Femur (tissue), 1 donor: ENCODE measurements at regions not wholly inside any gene's neighbourhood (a gene's known extent, or its start where the extent isn't known, plus 50 kb on each side); places are given as distances from the start of the nearest gene placed in this dataset.

Experiments used
- DNase-seq: peaks from one replicate; pipeline ENCODE4 v3.0.0-alpha.2; 2017

DNA sequence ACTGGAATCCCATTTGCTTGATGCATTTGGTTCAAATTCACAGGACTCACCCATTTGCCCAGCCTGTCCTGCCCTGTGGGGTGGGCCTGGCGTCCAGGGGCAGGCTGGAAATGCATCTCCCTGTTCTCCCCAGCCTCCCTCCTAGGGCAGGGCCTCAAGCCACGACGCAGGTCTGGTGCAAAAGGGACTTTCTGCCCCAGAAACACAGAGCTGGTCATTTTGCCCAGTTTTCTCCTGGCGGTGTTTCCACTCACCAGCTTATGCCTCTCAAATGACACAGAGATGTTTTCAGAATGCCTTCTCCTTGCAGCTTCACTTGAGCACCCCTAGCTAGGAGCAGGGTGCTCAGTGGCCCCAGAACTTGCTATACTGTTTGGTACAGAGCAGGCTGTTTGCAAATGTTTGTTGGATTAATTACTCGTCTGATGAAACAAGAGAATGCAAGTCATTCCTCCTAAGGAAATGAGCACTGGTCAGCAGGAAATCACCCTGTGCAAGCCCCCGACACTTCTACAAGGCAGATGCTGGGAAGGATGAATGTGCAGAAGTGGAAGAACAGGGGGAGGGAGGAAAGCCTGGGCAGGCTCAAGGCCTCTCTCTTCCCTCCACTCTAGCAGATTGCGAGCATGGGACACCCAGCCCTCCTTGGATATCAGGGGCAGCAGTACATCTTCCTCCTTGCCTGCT lies 164.3 kb upstream of the APCDD1 start:
- DNase-seq, result no peak

DNA sequence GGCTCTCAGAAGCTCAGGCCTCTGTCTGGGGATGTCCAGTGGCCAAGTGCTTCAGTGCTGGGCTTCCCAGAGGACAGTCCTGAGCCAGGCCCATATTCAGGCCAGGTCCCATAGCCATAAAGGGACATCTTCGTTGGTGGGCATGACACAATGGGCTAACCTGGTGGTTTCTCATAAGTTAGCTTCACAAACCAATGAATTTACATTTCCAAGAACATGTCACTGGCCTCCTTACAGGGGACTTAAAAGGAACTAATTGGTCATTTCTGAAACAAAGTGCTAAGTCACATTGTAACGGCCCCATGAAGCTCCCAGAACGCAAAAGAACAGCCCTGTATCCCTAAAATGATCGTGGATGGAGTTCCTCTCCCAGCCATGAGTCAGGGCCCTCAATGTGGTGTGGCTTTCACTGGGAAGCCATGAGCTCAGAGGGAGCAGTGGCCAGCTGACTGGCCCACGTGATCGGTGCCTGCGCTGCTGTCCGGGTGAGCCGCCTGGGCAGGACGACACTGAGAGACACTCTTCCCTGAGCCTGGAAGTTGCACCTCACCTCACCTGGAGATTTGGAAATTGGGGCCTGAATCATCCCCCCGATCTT lies 163.7 kb upstream of the APCDD1 start:
- DNase-seq, result no peak

DNA sequence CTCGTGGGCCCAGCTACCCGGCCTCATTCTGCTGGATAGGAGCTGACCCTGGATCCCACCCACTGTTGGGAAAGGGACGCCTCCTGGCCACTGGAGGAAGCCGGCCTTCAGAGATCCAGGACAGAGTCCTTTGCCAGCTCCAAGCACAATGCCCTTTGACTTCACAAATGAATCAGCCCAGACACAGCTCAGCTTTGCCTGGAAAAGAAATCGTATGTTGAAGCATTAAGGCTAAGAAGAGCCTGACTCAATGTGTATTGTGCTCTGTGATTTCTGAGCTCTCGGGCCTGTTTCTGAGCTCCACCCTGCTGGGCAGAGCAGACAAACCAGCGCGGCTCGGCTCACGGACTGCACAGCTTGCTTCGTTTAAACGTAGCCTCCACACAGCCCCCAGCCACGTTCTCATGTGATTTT lies 162.9 kb upstream of the APCDD1 start:
- DNase-seq, result no peak

DNA sequence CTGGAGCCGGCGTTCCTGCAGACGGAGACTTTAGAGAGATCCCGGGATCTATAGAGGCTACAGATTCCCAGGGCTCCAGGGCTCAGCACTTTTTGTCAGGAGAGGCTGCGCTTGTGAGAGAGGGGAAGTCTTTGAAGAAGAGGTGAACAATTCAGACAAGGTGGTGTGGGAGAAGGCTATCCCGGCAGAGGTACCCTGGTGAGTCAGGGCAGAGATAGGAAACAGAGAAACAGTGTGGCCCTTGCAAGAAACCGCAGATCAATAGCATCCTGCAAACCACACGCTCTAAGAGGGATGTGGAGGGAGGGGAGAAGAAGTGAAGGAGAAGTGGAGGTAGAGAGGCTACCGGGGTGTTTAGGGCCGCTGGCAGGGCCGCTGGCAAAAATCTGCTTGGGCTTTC lies 160.5 kb upstream of the APCDD1 start:
- no peak for DNase-seq

DNA sequence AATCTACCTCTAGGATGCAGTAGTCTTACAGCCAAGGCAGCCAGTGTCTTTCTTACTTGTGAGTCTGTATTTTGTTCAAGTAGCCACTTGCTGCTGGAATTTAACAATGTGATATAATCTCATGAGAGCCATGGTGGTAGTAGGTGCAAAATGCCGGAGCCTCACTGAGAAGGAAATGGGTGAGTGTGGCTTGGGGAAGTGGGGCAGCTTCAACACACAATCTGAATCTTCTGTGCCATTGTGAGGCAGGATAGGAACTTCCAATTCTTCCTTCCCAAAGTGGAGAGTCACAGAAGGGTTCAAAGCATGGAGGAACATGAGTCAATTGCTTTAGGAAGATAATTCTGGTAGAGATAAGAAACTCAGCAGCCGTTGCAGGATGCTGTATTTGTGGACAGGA lies 158.7 kb upstream of the APCDD1 start:
- DNase-seq, result no peak

DNA sequence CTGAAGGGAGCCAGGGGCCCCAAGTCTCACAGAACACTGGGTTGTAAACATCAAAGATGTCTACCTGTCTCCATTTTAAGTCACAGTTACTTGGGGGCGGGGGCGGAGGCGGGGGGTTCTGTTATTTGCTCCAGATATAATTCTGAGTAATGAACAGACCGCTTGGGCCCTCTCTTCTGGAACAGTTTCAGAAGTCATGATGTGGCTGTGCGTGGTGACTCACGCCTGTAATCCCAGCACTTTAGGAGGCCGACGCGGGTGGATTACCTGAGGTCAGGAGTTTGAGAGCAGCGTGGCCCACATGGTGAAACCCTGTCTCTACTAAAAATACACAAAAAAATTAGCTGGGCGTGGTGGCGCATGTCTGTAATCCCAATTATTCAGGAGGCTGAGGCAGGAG lies 157.9 kb upstream of the APCDD1 start:
- no peak for DNase-seq

DNA sequence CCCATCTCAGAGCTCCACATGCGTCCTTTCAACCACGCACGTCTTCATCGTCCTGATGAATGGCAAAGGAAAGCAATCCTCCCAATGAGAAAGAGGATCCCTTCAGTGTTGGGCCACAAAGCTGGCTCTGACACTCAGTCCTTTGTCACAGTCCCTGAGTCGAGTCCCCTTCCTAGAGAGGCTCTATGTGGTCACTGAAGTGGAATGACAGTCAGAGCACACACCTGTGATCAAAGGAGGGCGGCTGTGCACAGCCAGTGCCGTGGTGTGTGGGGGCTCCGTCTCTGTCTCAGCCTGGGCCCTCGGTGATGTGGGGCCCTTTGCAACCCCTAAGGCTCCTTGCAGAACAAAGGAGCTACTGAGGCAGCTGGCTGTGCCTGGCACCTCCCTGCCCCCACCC lies 157.3 kb upstream of the APCDD1 start:
- DNase-seq, result no peak

DNA sequence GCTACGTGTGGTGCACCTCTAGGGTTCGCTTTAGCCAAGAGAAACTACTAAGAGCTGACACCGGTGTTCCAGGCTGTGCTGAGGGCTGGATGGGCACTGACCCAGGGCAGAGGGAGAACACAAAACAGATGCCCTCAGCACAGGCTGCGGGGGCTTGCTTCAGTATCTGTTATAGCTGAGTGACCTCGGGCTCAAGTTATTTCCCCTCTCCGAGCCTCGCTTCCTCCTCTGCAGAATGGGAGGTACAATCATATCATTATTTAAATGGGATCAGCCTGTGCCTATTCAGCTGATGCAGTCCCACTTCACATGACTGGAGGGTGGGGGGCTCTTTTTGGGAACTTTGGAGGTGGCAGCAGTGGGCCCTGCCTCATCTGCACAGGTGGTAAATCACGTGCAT lies 156.1 kb upstream of the APCDD1 start:
- no peak for DNase-seq

DNA sequence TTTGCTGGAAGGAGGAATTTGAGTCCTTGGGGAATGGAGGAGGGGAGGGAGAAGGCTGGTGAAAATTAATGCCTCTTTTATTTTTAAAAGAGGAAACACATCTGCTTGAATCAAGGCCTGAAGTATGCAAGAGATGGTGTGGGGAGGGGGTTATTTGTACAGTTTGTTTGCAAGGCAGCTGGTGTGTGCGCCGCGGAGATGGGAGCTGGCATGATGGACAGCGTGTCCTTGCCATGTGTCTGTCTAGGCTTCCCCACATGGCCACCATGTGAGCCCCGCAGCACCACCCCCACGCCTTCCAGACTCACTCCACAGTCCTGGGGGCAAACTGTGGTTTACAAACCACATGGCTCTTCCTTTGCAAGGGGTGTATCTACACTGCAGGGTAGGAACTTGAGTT lies 154.8 kb upstream of the APCDD1 start:
- no peak for DNase-seq

DNA sequence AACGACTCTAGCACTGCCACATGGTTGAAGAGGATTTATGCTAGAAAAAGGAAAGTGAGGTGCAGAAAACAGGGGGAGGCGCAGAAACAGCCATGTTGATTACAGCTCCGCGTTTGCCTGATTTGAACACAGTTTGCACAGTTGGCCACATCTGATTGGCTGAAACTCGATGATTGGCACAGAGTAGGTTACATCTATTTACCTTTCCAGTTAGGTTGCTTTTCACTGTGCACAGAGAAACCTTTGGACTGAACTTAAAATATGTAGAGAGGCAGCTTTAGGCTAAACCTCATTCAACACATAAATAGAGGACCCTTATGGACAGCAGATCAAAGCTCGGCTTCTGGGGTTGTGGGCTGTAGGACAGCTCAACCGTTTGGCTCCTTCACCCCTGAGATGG lies 153.7 kb upstream of the APCDD1 start:
- DNase-seq, result no peak

DNA sequence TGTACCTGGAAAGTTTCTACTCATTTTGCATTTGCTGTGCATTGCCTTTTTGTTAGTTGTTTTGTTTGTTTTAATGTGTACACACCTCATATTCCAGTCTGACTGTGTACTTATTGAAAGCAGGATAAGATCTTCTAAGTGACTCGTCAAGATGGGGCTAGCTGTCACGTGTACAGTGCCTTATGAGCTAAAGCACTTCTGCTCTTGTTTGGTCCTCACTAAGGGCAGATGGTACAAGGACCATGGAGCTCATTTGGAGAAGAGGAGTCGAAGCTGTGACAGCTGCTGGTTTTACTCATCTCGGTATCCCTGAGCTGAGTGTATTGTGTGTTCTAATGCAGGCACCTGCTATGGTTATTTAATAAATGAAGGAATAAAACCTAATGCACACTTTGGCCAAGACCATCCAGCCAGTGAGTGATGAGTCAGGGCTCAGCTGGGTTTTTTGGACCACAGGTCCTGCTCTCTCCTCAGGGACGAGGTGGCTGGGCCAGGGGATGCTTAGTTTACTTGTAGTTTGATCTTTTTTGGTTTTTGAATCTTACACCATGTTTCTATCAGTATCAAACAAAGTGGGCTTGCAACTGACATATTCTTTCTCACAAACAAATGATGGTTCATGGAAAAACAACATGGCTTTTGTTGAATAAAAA lies 152.5 kb upstream of the APCDD1 start:
- DNase-seq, result no peak

DNA sequence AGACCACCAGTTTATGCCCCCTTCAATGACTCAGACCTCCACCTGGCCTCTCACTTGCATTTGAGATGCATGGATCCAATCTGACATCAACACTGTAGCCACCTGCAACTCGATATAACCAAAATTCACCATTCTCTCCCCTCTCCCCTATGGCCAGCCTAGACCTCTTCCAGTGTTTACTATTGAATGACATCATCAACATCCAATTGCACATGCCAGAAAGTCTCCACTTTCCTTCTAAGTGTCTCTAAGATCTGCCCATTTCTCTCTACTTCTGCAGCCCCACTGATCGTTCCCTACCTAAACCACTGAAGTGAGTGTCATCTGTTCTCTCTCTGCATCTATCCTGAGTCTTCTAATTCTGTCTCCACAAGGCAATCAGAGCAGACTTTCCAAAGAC lies 151.3 kb upstream of the APCDD1 start:
- no peak for DNase-seq

DNA sequence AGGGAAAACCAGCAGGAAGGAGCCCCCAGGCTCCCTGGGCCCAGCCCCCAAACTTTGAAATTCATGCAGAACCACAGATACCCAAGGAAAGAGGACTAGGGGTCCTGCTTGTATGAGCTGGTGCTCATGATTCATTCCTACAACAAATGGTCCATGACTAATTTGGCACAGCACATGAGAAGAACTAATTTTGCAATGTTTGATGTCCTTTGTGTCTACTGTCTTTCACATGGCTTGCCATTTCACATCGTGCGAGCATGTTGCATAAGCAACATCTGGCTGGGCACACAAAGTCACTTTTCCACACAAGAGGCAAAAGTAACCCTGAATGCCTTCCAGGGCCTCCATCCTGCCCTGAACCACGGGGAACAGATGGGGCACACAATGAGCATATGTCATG lies 149.6 kb upstream of the APCDD1 start:
- DNase-seq, result no peak

DNA sequence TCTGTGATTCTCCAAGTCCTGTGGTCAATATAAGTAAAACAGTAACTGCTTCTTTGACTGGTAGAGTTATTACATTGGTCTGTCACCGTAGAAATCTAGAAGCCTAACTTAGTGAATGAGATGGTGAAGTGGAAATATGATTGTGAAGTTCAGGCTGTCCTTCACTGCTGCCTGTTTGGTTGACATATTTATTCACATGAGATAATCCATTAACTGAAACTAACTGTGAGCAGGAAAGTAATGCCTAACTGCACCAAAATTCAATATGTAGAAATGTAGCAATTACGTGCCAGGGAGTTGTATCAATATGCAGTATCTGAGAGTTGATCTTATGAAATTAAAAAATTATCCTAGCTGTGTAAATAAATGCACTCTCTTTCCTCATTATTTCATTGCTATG lies 147.7 kb upstream of the APCDD1 start:
- DNase-seq, result no peak

DNA sequence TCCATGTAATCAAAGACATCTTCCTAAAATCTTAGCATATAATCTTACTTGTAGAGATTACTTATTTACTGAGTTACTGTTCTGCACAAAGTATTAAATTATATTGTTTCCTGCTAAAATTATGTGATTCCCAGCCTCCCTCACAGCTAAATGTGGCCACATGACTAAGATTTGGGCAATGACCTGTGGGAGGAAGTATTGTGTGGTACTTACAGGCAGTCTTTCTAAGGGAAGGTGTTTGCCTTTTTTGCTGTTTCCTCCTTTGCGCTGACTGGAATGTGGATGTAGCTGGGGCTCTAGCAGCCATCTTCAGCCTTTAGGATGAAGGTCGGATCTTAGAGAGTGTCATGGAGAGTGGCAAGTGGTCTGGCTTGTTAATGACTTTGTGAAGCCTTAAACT lies 146.3 kb upstream of the APCDD1 start:
- no peak for DNase-seq

DNA sequence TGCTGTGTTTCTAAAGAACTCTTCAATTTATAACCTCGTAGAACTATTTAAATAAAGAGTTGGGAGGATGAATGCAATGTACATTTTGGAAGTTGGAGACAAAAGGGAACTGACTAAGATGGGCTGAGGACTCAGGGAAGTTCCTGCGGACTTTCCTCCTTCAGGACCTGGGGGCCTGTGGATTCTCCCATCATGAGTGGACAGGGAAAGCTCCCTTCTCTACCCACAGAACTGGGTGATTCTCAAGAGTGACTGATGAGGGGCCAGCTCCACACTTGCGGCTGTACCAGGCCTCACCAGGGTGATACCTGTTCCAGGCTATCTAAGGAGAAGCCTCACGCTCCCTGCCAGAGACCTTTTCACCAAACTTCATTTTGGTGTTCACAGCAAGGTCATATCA lies 143.8 kb upstream of the APCDD1 start:
- DNase-seq, result no peak

DNA sequence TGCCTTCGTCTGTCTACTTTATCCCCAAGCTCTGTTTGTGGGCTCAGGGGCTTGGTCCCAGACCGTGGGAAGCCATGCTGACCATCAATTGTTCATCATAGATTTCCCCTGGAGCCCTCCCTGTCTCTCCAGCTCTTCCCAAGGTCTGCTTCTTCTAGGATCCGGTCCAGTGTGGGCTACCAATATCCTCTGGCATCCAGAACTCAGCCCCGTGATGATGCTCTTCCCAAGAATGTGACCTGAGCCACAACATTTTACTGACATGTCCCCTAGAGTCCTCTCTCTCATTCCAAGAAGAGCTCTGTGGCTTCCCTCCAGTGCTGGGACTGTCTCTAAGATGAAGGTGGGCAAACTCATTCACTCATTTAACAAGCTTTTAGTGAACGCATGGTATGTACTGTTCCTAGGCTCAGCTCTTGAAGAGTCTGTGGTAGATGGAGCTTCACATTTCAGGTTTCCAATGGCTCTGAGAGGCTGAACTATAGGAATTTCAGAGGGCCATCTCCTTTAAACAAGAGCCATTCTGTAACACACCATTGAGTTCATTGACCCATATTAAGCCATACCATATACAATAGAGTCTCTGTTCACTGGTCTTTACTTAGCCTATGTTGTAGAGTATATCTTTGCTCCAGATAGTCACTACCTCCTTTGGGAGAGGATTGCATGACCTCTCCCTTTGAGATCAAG lies 142.0 kb upstream of the APCDD1 start:
- DNase-seq, result no peak

DNA sequence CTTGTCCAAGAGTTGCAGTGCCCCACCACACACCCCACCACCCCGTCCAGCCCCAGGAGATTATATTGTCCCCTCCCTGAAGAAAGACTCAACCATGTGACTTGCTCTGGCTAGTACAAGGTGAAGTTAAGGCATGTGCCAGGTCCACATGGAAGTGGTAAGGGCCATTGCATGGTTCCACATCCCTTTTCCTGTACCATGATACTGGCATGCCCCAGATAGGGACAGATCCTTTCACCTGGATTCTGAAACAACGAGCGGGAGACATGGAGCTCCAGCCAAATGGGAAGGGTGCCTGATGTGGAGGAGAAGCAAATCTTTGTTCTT lies 141.5 kb upstream of the APCDD1 start:
- DNase-seq, result no peak

DNA sequence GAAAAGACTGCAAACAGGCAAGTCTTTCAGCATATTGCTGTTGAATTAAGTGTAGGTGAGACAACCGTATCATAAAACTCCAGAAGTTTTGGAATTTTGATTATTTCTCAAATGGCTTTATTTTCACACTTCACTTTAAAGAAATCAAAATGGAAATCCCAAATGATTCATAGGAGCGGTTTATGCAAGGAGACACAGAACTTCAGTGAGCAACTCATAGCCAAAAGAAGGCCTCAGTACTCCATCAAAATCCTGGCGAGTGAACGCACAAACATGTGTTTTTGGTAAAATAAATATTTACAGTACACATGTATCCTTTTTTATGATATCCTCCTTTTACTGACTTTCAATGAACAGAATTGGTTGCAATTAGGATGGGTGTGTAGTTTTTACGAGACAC lies 140.4 kb upstream of the APCDD1 start:
- no peak for DNase-seq

DNA sequence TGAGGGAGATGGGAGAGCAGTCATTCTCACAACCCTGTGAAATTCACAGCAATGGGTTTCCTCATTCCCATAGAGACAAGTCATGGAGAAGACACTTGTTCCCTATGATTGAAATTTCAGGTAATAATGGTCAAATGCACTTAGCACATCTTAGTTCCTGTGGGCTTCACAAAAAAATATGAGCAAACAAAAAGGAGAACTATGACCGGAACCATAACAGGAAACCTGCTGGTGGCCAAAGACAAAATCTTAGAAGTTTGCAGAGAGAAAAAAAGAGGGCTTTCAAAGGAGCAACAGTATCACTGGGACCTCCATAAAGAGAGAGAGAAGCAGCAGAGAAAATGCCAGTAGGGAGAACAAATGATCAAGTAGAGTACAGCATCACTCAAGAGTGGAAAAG lies 138.9 kb upstream of the APCDD1 start:
- DNase-seq, result no peak

DNA sequence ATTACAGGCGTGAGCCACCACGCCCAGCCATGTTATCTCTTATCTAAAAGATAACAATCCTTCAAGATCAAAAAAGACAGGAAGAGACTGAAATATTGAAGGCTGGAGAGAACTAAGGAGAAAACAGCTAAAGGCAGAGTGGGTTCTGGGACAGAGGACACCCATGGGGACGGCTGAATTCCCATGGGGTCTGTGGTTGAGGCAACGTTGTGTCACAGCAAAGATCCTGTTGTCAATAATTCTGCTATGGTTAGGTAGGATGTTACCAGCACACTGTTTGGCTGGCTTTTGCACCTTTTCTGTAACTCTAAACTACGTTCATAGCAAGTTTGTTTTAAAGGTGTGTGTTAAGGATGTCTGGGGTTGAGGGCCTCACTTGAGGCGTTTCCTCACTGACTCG lies 137.7 kb upstream of the APCDD1 start:
- DNase-seq, result no peak

DNA sequence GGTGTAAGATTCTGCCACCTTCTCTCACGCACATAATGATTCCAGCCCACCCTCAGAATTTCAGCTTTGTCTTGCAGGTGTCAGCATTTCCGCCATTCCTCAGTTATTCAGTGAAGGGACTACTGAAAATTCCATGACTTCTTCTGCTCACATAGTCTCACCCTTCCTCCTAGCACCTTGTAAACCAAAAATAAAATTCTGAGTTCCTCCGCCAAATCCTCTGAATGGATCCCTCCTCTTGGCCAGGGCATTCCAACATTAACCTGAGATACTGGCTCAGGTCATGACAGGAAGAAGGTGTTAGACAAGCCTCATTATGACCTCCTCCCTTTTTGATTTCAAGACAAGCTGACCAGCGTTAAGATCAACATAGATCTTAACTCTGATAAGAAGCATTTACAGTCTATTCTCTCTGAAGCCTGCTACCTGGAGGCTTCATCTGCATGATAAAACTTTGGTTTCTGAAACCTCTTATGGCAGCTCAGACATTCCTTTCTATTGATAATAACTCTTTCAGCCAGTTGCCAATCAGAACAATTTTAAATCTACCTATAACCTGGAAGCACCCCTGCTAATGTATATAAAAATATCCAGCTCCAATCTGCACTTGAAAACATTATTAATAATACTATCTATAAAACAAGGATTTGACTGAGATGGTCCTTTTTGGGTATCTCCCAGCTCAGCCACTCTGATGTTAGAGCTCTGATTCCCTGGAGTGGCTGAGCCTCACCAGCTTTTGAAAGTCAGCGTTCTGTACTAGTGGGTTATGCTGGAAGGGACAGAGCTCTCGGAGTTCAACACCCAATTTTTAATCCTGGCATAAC lies 136.4 kb upstream of the APCDD1 start:
- DNase-seq, result no peak

DNA sequence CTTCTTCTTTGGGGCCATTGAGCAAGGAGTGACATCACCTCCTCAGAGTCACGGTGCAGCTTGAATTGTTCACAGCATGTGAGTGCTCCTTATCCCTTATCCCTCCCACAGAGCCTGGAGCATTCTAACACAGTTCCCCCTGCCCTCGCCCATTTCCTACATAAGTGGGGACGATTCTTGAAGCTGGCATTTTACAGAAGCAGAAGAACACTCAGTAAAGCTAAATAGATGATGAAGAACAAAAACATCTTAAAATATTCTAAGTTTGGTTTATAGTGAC lies 135.8 kb upstream of the APCDD1 start:
- no peak for DNase-seq

DNA sequence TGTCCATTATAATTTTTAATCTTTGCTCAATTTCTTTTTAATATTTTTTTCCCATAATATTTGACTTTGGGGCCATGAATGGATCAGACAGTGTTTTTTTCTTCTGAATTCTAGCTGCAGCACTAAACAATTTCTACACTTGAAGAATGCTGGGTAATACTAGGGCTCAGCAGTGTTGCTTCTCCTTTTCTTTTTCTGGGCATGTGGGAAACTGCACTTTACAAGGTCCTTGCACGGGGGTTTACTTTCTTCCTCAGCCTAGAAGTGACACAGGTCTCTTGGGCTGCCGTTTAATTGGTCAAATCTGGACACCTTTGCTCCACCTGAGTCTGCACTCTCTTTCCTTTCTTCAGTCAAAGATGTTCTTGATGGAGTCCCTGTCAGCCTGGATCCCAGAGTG lies 135.4 kb upstream of the APCDD1 start:
- no peak for DNase-seq
